Osteocyte (in vitro differentiated cells): ENCODE measurements at regions not wholly inside any gene's neighbourhood (a gene's known extent, or its start where the extent isn't known, plus 50 kb on each side); places are given as distances from the start of the nearest gene placed in this dataset.
A peak's percentile ranks its signal among the peaks of the same experiment; 100 is the strongest.

ENCODE experiments used
- DNase-seq: peaks from one replicate; pipeline ENCODE4 v3.0.0; 2021; ENCODE audit warnings: mixed read lengths; ENCODE audit not compliant: unreplicated experiment; ENCODE audit errors: extremely low spot score
- H3K27ac Mint-ChIP-seq: one replicate; pipeline ENCODE4 v1.8.0; 2021; ENCODE audit warnings: mild to moderate bottlenecking, mixed read lengths; ENCODE audit not compliant: unreplicated experiment
- H3K27me3 Mint-ChIP-seq: one replicate; pipeline ENCODE4 v1.8.0; 2021; ENCODE audit warnings: mixed read lengths; ENCODE audit not compliant: unreplicated experiment
- H3K36me3 Mint-ChIP-seq: one replicate; pipeline ENCODE4 v1.8.0; 2021; ENCODE audit warnings: mixed read lengths; ENCODE audit not compliant: unreplicated experiment
- H3K4me1 Mint-ChIP-seq: one replicate; pipeline ENCODE4 v1.8.0; 2021; ENCODE audit warnings: mixed read lengths; ENCODE audit not compliant: unreplicated experiment
- H3K4me3 Mint-ChIP-seq: one replicate; pipeline ENCODE4 v1.8.0; 2021; ENCODE audit warnings: mild to moderate bottlenecking, moderate library complexity, mixed read lengths; ENCODE audit not compliant: unreplicated experiment
- H3K9me3 Mint-ChIP-seq: one replicate; pipeline ENCODE4 v1.8.0; 2021; ENCODE audit warnings: mixed read lengths; ENCODE audit not compliant: unreplicated experiment
- TF ChIP-seq, protein P1 (sequence below): fragments of 200-600 bp; sonication (generic); IDR thresholded peaks from 2 replicates; pipeline ENCODE4 v1.5.0; 2021; ENCODE audit warnings: antibody characterized with exemption, mild to moderate bottlenecking, moderate library complexity

DNA sequence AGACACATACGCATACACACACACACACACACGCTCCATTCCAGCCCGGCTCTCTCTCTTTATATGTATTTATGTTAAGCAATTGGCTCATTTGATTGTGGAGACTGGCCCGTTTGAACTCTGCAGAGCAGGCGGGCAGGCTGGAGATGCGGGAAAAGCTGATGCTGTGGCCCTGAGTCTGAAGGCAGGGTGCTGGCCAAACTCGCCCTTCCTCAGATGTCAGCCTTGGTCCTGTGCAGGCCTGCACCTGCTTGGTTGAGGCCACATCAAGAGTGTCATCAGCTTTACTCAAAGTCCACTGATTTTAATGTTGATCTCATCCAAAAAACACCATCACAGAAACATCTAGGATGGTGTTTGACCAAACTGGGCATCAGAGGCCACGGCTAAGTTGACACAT, 569.3 kb downstream of the TBC1D22A start:
- Mint-ChIP-seq H3K27me3 (no peaks in the 10 kb centered on the region), H3K27ac (no peak overlapping the region), H3K4me1 (no peaks in the 10 kb centered on the region), H3K9me3 (peaks cover 33% of the 10 kb centered on the region), H3K36me3 (no peaks in the 10 kb centered on the region), H3K4me3 (no peak overlapping the region)
- TF ChIP-seq, protein P1, sequence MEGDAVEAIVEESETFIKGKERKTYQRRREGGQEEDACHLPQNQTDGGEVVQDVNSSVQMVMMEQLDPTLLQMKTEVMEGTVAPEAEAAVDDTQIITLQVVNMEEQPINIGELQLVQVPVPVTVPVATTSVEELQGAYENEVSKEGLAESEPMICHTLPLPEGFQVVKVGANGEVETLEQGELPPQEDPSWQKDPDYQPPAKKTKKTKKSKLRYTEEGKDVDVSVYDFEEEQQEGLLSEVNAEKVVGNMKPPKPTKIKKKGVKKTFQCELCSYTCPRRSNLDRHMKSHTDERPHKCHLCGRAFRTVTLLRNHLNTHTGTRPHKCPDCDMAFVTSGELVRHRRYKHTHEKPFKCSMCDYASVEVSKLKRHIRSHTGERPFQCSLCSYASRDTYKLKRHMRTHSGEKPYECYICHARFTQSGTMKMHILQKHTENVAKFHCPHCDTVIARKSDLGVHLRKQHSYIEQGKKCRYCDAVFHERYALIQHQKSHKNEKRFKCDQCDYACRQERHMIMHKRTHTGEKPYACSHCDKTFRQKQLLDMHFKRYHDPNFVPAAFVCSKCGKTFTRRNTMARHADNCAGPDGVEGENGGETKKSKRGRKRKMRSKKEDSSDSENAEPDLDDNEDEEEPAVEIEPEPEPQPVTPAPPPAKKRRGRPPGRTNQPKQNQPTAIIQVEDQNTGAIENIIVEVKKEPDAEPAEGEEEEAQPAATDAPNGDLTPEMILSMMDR: no peak
- peak; percentile 51 for DNase-seq

- H3K27ac Mint-ChIP-seq: no peak overlapping the region
- H3K4me1 Mint-ChIP-seq: no peaks in the 10 kb centered on the region
- H3K36me3 Mint-ChIP-seq: no peaks in the 10 kb centered on the region
- no peaks in the 10 kb centered on the region for H3K27me3 Mint-ChIP-seq
- peak; percentile 62 for DNase-seq
- no peak overlapping the region for H3K4me3 Mint-ChIP-seq
- TF ChIP-seq, protein P1: no peak
- peaks cover 28% of the 10 kb centered on the region for H3K9me3 Mint-ChIP-seq
Measured at GRCh38 chr22:47329727-47330650, 567.5 kb downstream of the TBC1D22A start.

DNA sequence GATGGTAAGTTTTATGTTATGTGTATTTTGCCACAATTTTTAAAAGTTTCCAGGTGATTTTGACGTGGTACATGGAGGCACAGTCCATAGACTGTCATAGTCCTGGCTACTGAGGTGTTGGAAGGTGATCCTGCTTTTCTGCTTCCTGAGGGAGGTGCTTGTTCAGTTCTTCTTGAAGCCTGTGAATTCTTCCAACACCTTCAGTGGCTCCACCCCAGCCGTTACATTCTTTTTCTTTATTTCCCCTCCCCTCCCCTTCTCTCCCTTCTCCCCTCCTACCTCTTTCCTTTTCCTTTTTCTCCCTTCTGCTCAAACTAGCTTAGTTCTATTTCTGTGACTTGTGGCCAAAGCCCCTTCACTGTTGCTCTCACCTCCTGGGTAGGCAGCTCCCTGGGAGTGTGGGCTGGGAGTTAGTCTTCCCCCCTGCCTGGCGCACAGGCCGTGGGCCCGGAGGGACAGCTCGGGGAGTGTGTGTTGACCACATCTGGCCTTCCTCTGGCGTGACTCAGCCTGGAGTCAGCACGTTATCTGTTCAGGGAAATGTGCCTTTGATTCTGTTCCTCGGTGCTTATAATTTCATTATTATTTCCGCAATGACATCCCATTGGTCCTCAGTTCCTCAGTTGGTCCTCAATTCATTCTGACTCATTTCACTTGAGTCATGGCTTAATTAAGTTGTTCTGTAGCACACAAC, 566.2 kb downstream of the TBC1D22A start:
- TF ChIP-seq, protein P1: no peak
- no peaks in the 10 kb centered on the region for H3K36me3 Mint-ChIP-seq
- DNase-seq: peak; percentile 75
- no peaks in the 10 kb centered on the region for H3K4me1 Mint-ChIP-seq
- no peaks in the 10 kb centered on the region for H3K27me3 Mint-ChIP-seq
- H3K4me3 Mint-ChIP-seq: no peak overlapping the region
- no peak overlapping the region for H3K27ac Mint-ChIP-seq
- H3K9me3 Mint-ChIP-seq: peaks cover 32% of the 10 kb centered on the region

DNA sequence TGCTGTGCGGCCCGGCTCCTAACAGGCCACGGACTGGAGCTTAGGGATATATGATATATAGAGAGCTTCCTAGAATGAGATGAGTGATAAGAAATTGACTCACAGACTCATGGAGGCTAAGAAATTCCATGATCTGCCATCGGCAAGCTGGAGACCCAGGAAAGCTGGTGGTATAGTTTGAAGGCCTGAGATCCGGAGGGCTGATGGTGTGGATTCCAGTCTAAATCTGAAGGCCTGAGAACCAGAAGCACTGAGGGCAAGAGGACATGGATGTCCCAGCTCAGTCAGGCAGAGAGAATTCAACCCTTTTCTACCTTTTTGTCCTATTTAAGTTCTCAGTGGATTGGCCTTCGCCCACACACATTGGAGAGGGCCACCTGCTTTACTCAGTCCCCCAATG, 564.8 kb downstream of the TBC1D22A start:
- no peak overlapping the region for H3K4me3 Mint-ChIP-seq
- no peaks in the 10 kb centered on the region for H3K36me3 Mint-ChIP-seq
- TF ChIP-seq, protein P1: no peak
- H3K27me3 Mint-ChIP-seq: no peaks in the 10 kb centered on the region
- DNase-seq: no peak
- no peak overlapping the region for H3K27ac Mint-ChIP-seq
- peaks cover 23% of the 10 kb centered on the region for H3K9me3 Mint-ChIP-seq
- no peaks in the 10 kb centered on the region for H3K4me1 Mint-ChIP-seq

DNA sequence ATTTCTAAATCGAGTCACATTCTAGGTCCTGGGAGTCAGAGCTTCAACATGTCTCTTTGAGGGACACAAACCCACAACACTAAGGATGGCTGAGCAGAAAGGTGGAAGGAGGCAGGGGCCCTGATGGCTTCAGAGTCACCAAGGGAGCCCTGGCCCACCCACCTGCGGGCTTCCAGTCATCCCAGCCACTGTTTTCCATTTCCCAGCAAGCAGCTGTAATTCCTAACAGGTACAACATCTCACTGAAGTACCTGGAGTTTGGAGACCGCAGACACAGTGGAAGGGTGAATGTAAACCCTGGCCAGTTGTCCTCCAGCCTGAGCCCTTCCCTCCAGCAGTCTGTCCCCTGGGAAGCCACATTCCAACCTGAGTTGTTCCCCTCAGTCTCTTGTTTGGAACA, 562.8 kb downstream of the TBC1D22A start:
- peak; percentile 63 for DNase-seq
- TF ChIP-seq, protein P1: no peak
- Mint-ChIP-seq H3K27ac (no peak overlapping the region), H3K36me3 (no peaks in the 10 kb centered on the region), H3K27me3 (no peaks in the 10 kb centered on the region), H3K4me1 (no peaks in the 10 kb centered on the region), H3K9me3 (peaks cover 19% of the 10 kb centered on the region), H3K4me3 (no peak overlapping the region)
